ENCODE measurements at regions not wholly inside any gene's neighbourhood (a gene's known extent, or its start where the extent isn't known, plus 50 kb on each side); places are given as distances from the start of the nearest gene placed in this dataset.
"Not testable (repeated sequence)": the region's sequence is repeated elsewhere in the genome, so short reads cannot be mapped to it uniquely, and the experiment has no call there.

- DNase-seq (ENCODE audit: low spot score), result no peak
These were observed 90.3 kb upstream of the CDH2 start for GRCh38 chr18:28267276-28267675.

- DNase-seq (ENCODE audit: low spot score), result no peak
These were observed 79.2 kb upstream of the CDH2 start for GRCh38 chr18:28256166-28256565.

DNA sequence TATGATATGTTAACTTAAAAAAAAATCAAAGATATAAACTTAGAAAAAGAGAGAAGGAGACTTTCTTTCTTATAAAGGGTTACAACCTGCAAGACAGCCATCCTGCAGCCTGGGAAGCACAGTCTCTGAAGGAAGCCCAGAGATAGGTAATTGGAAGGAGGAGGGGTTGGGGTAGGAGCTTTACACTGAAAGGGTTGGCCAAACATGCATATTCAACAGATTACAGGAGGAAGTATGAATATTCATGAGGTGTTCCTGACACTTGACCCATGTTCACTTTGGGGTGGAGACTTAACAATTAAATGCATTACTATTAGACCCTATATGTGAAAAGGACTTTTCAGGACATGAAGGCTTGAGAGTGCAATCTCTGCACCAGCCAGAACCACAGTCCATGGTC is 71.7 kb upstream of the CDH2 start:
- no peak for DNase-seq (ENCODE audit: low spot score)

GRCh38 chr18:28240626-28241025 is 63.7 kb upstream of the CDH2 start:
- DNase-seq (ENCODE audit: low spot score), result not testable (repeated sequence)

- no peak for DNase-seq (ENCODE audit: low spot score)
These were observed 59.6 kb upstream of the CDH2 start for GRCh38 chr18:28236487-28236886.
